ENCODE measurements at regions not wholly inside any gene's neighbourhood (a gene's known extent, or its start where the extent isn't known, plus 50 kb on each side); places are given as distances from the start of the nearest gene placed in this dataset.

GRCh38 chr10:6722616-6723004 is 142.5 kb upstream of the PRKCQ start:
- Histone ChIP-seq H3K36me3 (ENCODE audit: insufficient read depth, low read length) (no peaks in the 10 kb centered on the region), H3K4me1 (ENCODE audit: insufficient read depth, low read length) (peaks cover 31% of the 10 kb centered on the region), H3K4me3 (ENCODE audit: low read length) (no peak overlapping the region), H3K27ac (ENCODE audit: low read depth, low read length) (peak overlapping the region; percentile 9; the same call in 1 of the 2 replicates), H3K9ac (ENCODE audit: low read depth, low read length) (no peak overlapping the region; the same call in 1 of the 2 replicates), H3K27me3 (ENCODE audit: insufficient read depth, low read length) (no peaks in the 10 kb centered on the region), H3K9me3 (ENCODE audit: insufficient read depth, low read depth, low read length) (0 out of 2 replicates have a peak, but pooled peaks cover 3% of the 10 kb centered on the region)
- 100% methylated on average over 1 of the region's 1 CpG for WGBS

GRCh38 chr10:6721964-6722615 is 142.0 kb upstream of the PRKCQ start:
- H3K27ac ChIP-seq (ENCODE audit: low read depth, low read length): peak overlapping the region; percentile 9; the same call in 1 of the 2 replicates

GRCh38 chr10:6721480-6721879 is 141.4 kb upstream of the PRKCQ start:
- 52% methylated on average over 7 of the region's 7 CpGs for WGBS
- Histone ChIP-seq H3K4me1 (ENCODE audit: insufficient read depth, low read length) (peaks cover 31% of the 10 kb centered on the region), H3K27ac (ENCODE audit: low read depth, low read length) (no peak overlapping the region), H3K4me3 (ENCODE audit: low read length) (no peak overlapping the region), H3K27me3 (ENCODE audit: insufficient read depth, low read length) (no peaks in the 10 kb centered on the region), H3K36me3 (ENCODE audit: insufficient read depth, low read length) (no peaks in the 10 kb centered on the region), H3K9ac (ENCODE audit: low read depth, low read length) (no peak overlapping the region), H3K9me3 (ENCODE audit: insufficient read depth, low read depth, low read length) (0 out of 2 replicates have a peak, but pooled peaks cover 3% of the 10 kb centered on the region)

More at GRCh38 chr10:6721964-6722615, 142.0 kb upstream of the PRKCQ start:
- Histone ChIP-seq H3K27me3 (ENCODE audit: insufficient read depth, low read length) (no peaks in the 10 kb centered on the region), H3K4me3 (ENCODE audit: low read length) (no peak overlapping the region), H3K36me3 (ENCODE audit: insufficient read depth, low read length) (no peaks in the 10 kb centered on the region), H3K9me3 (ENCODE audit: insufficient read depth, low read depth, low read length) (0 out of 2 replicates have a peak, but pooled peaks cover 3% of the 10 kb centered on the region), H3K4me1 (ENCODE audit: insufficient read depth, low read length) (peaks cover 31% of the 10 kb centered on the region), H3K9ac (ENCODE audit: low read depth, low read length) (no peak overlapping the region; the same call in 1 of the 2 replicates)
- WGBS: 68% methylated on average over 11 of the region's 11 CpGs

- Histone ChIP-seq H3K36me3 (ENCODE audit: insufficient read depth, low read length) (no peaks in the 10 kb centered on the region), H3K9ac (ENCODE audit: low read depth, low read length) (no peak overlapping the region), H3K27ac (ENCODE audit: low read depth, low read length) (no peak overlapping the region), H3K9me3 (ENCODE audit: insufficient read depth, low read depth, low read length) (0 out of 2 replicates have a peak, but pooled peaks cover 3% of the 10 kb centered on the region), H3K4me3 (ENCODE audit: low read length) (no peak overlapping the region), H3K4me1 (ENCODE audit: insufficient read depth, low read length) (peaks cover 31% of the 10 kb centered on the region), H3K27me3 (ENCODE audit: insufficient read depth, low read length) (no peaks in the 10 kb centered on the region)
- WGBS: 70% methylated on average over 2 of the region's 2 CpGs
Measured at GRCh38 chr10:6719561-6719960, 139.5 kb upstream of the PRKCQ start.

- no peak overlapping the region for H3K27ac ChIP-seq (ENCODE audit: low read depth, low read length)
Measured at GRCh38 chr10:6718550-6718949, 138.5 kb upstream of the PRKCQ start.

GRCh38 chr10:6716516-6716915 is 136.4 kb upstream of the PRKCQ start:
- Histone ChIP-seq H3K9me3 (ENCODE audit: insufficient read depth, low read depth, low read length) (0 out of 2 replicates have a peak, but pooled peaks cover 3% of the 10 kb centered on the region), H3K36me3 (ENCODE audit: insufficient read depth, low read length) (no peaks in the 10 kb centered on the region), H3K27me3 (ENCODE audit: insufficient read depth, low read length) (no peaks in the 10 kb centered on the region), H3K9ac (ENCODE audit: low read depth, low read length) (no peak overlapping the region), H3K4me1 (ENCODE audit: insufficient read depth, low read length) (peaks cover 12% of the 10 kb centered on the region), H3K4me3 (ENCODE audit: low read length) (no peak overlapping the region), H3K27ac (ENCODE audit: low read depth, low read length) (no peak overlapping the region)
- whole genome bisulfite sequencing: no CpG with 5 or more reads among the region's 1 CpG

More at GRCh38 chr10:6718550-6718949, 138.5 kb upstream of the PRKCQ start:
- Histone ChIP-seq H3K27me3 (ENCODE audit: insufficient read depth, low read length) (no peaks in the 10 kb centered on the region), H3K4me3 (ENCODE audit: low read length) (no peak overlapping the region), H3K9ac (ENCODE audit: low read depth, low read length) (no peak overlapping the region), H3K4me1 (ENCODE audit: insufficient read depth, low read length) (peaks cover 31% of the 10 kb centered on the region), H3K36me3 (ENCODE audit: insufficient read depth, low read length) (no peaks in the 10 kb centered on the region), H3K9me3 (ENCODE audit: insufficient read depth, low read depth, low read length) (0 out of 2 replicates have a peak, but pooled peaks cover 3% of the 10 kb centered on the region)

- Histone ChIP-seq H3K36me3 (ENCODE audit: insufficient read depth, low read length) (no peaks in the 10 kb centered on the region), H3K27me3 (ENCODE audit: insufficient read depth, low read length) (no peaks in the 10 kb centered on the region), H3K27ac (ENCODE audit: low read depth, low read length) (no peak overlapping the region), H3K4me3 (ENCODE audit: low read length) (no peak overlapping the region), H3K9ac (ENCODE audit: low read depth, low read length) (no peak overlapping the region), H3K4me1 (ENCODE audit: insufficient read depth, low read length) (peaks cover 2% of the 10 kb centered on the region), H3K9me3 (ENCODE audit: insufficient read depth, low read depth, low read length) (no peaks in the 10 kb centered on the region)
- WGBS: 65% methylated on average over 7 of the region's 7 CpGs
Measured at GRCh38 chr10:6713716-6714115, 133.6 kb upstream of the PRKCQ start.

GRCh38 chr10:6713120-6713519 is 133.0 kb upstream of the PRKCQ start:
- H3K4me1 ChIP-seq (ENCODE audit: insufficient read depth, low read length): no peaks in the 10 kb centered on the region; the same call in 1 of the 2 replicates
- H3K9me3 ChIP-seq (ENCODE audit: insufficient read depth, low read depth, low read length): no peaks in the 10 kb centered on the region
- H3K9ac ChIP-seq (ENCODE audit: low read depth, low read length): no peak overlapping the region
- 78% methylated on average over 6 of the region's 6 CpGs for WGBS
- no peak overlapping the region for H3K4me3 ChIP-seq (ENCODE audit: low read length)
- H3K27me3 ChIP-seq (ENCODE audit: insufficient read depth, low read length): no peaks in the 10 kb centered on the region
- H3K36me3 ChIP-seq (ENCODE audit: insufficient read depth, low read length): no peaks in the 10 kb centered on the region
- no peak overlapping the region for H3K27ac ChIP-seq (ENCODE audit: low read depth, low read length)

- Histone ChIP-seq H3K27me3 (ENCODE audit: insufficient read depth, low read length) (no peaks in the 10 kb centered on the region), H3K9me3 (ENCODE audit: insufficient read depth, low read depth, low read length) (no peaks in the 10 kb centered on the region), H3K9ac (ENCODE audit: low read depth, low read length) (no peak overlapping the region), H3K27ac (ENCODE audit: low read depth, low read length) (no peak overlapping the region), H3K36me3 (ENCODE audit: insufficient read depth, low read length) (no peaks in the 10 kb centered on the region), H3K4me3 (ENCODE audit: low read length) (no peak overlapping the region), H3K4me1 (ENCODE audit: insufficient read depth, low read length) (no peaks in the 10 kb centered on the region; the same call in 1 of the 2 replicates)
- 78% methylated on average over 17 of the region's 17 CpGs for WGBS
Measured at GRCh38 chr10:6711881-6712280, 131.8 kb upstream of the PRKCQ start.

GRCh38 chr10:6711408-6711841 is 131.3 kb upstream of the PRKCQ start:
- Histone ChIP-seq H3K4me3 (ENCODE audit: low read length) (no peak overlapping the region), H3K27ac (ENCODE audit: low read depth, low read length) (no peak overlapping the region), H3K9ac (ENCODE audit: low read depth, low read length) (no peak overlapping the region), H3K9me3 (ENCODE audit: insufficient read depth, low read depth, low read length) (no peaks in the 10 kb centered on the region), H3K27me3 (ENCODE audit: insufficient read depth, low read length) (no peaks in the 10 kb centered on the region), H3K4me1 (ENCODE audit: insufficient read depth, low read length) (no peaks in the 10 kb centered on the region; the same call in 1 of the 2 replicates), H3K36me3 (ENCODE audit: insufficient read depth, low read length) (no peaks in the 10 kb centered on the region)
- 88% methylated on average over 6 of the region's 6 CpGs for WGBS

- no peaks in the 10 kb centered on the region for H3K9me3 ChIP-seq (ENCODE audit: insufficient read depth, low read depth, low read length)
- no peaks in the 10 kb centered on the region for H3K27me3 ChIP-seq (ENCODE audit: insufficient read depth, low read length)
- no peak overlapping the region for H3K4me3 ChIP-seq (ENCODE audit: low read length)
- no peaks in the 10 kb centered on the region for H3K36me3 ChIP-seq (ENCODE audit: insufficient read depth, low read length)
- no peak overlapping the region for H3K27ac ChIP-seq (ENCODE audit: low read depth, low read length)
- no peaks in the 10 kb centered on the region; the same call in 1 of the 2 replicates for H3K4me1 ChIP-seq (ENCODE audit: insufficient read depth, low read length)
- WGBS: 92% methylated on average over 4 of the region's 4 CpGs
- no peak overlapping the region for H3K9ac ChIP-seq (ENCODE audit: low read depth, low read length)
Measured at GRCh38 chr10:6707352-6707751, 127.3 kb upstream of the PRKCQ start.

All from HUES64 (cell line).